Glomerular endothelial cell (primary cell): ENCODE measurements at regions not wholly inside any gene's neighbourhood (a gene's known extent, or its start where the extent isn't known, plus 50 kb on each side); places are given as distances from the start of the nearest gene placed in this dataset.

Experiments used
- DNase-seq: peaks from one replicate; pipeline ENCODE4 v3.0.0-alpha.2; 2011; ENCODE audit warnings: low read depth, low spot score; ENCODE audit errors: extremely low read depth

- DNase-seq: no peak
Measured at GRCh38 chr14:58697930-58698642, 60.3 kb downstream of the DACT1 start.

- DNase-seq: no peak
Measured at GRCh38 chr14:58699681-58700205, 62.0 kb downstream of the DACT1 start.

GRCh38 chr14:58701156-58701555, 63.4 kb downstream of the DACT1 start:
- DNase-seq: no peak

- DNase-seq: no peak
Measured at GRCh38 chr14:58701604-58702003, 63.8 kb downstream of the DACT1 start.

- DNase-seq: no peak
Measured at GRCh38 chr14:58702441-58703160, 64.8 kb downstream of the DACT1 start.

GRCh38 chr14:58703161-58703506, 65.4 kb downstream of the DACT1 start:
- no peak for DNase-seq

GRCh38 chr14:58705066-58705465, 67.3 kb downstream of the DACT1 start:
- DNase-seq: no peak

GRCh38 chr14:58707949-58708348, 70.2 kb downstream of the DACT1 start:
- no peak for DNase-seq

GRCh38 chr14:58709949-58710348, 72.2 kb downstream of the DACT1 start:
- no peak for DNase-seq

GRCh38 chr14:58711382-58711781, 73.6 kb downstream of the DACT1 start:
- no peak for DNase-seq

- DNase-seq: no peak
Measured at GRCh38 chr14:58712357-58712756, 74.6 kb downstream of the DACT1 start.

GRCh38 chr14:58713677-58714076, 75.9 kb downstream of the DACT1 start:
- no peak for DNase-seq

GRCh38 chr14:58716706-58717105, 78.9 kb downstream of the DACT1 start:
- no peak for DNase-seq

GRCh38 chr14:58717211-58717610, 79.4 kb downstream of the DACT1 start:
- no peak for DNase-seq

GRCh38 chr14:58717813-58718212, 80.1 kb downstream of the DACT1 start:
- no peak for DNase-seq

GRCh38 chr14:58718226-58719205, 80.8 kb downstream of the DACT1 start:
- no peak for DNase-seq

GRCh38 chr14:58721723-58722122, 84.0 kb downstream of the DACT1 start:
- DNase-seq: no peak

GRCh38 chr14:58722441-58722840, 84.7 kb downstream of the DACT1 start:
- DNase-seq: no peak

- DNase-seq: no peak
Measured at GRCh38 chr14:58724206-58724605, 86.4 kb downstream of the DACT1 start.

GRCh38 chr14:58724702-58725101, 86.9 kb downstream of the DACT1 start:
- DNase-seq: no peak

- no peak for DNase-seq
Measured at GRCh38 chr14:58725226-58725625, 87.5 kb downstream of the DACT1 start.
